H1 (cell line): ENCODE measurements at regions not wholly inside any gene's neighbourhood (a gene's known extent, or its start where the extent isn't known, plus 50 kb on each side); places are given as distances from the start of the nearest gene placed in this dataset.

Experiments used
- CTCF ChIA-PET: fragments of 300-600 bp; sonication (Branson Sonifier 250); formaldehyde crosslinking; loops from one replicate; lab custom pipeline; 2021; ENCODE audit not compliant: partially characterized antibody; lab: Charles Lee
- POLR2A ChIA-PET: fragments of 300-600 bp; sonication (Branson Sonifier 250); formaldehyde crosslinking; loops from one replicate; lab custom pipeline; 2021; ENCODE audit warnings: inconsistent platforms; ENCODE audit not compliant: partially characterized antibody; lab: Charles Lee
- DNase-seq, 2 experiments: peaks; one replicate each; pipeline versions ENCODE4 v3.0.0 to v3.0.0-alpha.2; 2010 to 2022; ENCODE audit warnings: low spot score in 2 of 2, low read depth in 1 of 2, mixed read lengths in 1 of 2
- FAIRE-seq: peaks from 2 replicates; lab custom pipeline; 2011; peaks lifted over from hg19 to GRCh38; lab: Jason Lieb, UNC
- H2AFZ ChIP-seq: 2 replicates; pipeline ENCODE4 v1.8.1; 2012; ENCODE audit warnings: low read length, inconsistent platforms
- H2AK5ac ChIP-seq: 2 replicates; pipeline ENCODE4 v1.6.1; 2013; ENCODE audit warnings: low read depth, low read length
- H2BK120ac ChIP-seq: replicated peaks from 2 replicates; pipeline ENCODE3; 2013; ENCODE audit warnings: low read depth, low read length, inconsistent platforms
- H2BK12ac ChIP-seq: 2 replicates; pipeline ENCODE4 v1.6.1; 2013; ENCODE audit warnings: low read depth, low read length
- H2BK15ac ChIP-seq: 2 replicates; pipeline ENCODE4 v1.6.1; 2013; ENCODE audit warnings: low read length
- H2BK20ac ChIP-seq: 2 replicates; pipeline ENCODE4 v1.6.1; 2013; ENCODE audit warnings: low read length
- H2BK5ac ChIP-seq: 2 replicates; pipeline ENCODE4 v1.6.1; 2013; ENCODE audit warnings: low read depth, low read length
- H3K14ac ChIP-seq: 2 replicates; pipeline ENCODE4 v1.6.1; 2013; ENCODE audit warnings: inconsistent platforms; ENCODE audit not compliant: insufficient read length
- H3K18ac ChIP-seq: 2 replicates; pipeline ENCODE4 v1.6.1; 2013; ENCODE audit warnings: low read length; ENCODE audit errors: extremely low read depth
- H3K23ac ChIP-seq: 2 replicates; pipeline ENCODE4 v1.6.1; 2013; ENCODE audit warnings: inconsistent platforms; ENCODE audit not compliant: insufficient read length
- H3K23me2 ChIP-seq: 2 replicates; pipeline ENCODE4 v1.6.1; 2013; ENCODE audit warnings: low read depth, low read length
- H3K27ac ChIP-seq: 2 replicates; pipeline ENCODE4 v1.6.1; 2011; ENCODE audit warnings: low read depth, low read length, inconsistent platforms
- H3K27me3 ChIP-seq, 4 experiments: replicated peaks in 1 of 4; 1 replicate in 1 of 4; 2 replicates in 3 of 4; pipeline versions ENCODE4 v1.6.1 to v1.8.1; 2011 to 2013; ENCODE audit warnings: low read length in 3 of 4, mild to moderate bottlenecking in 3 of 4, inconsistent platforms in 2 of 4, mixed read lengths in 2 of 4, moderate library complexity in 1 of 4; ENCODE audit not compliant: control insufficient read depth in 3 of 4, insufficient read depth in 3 of 4; ENCODE audit errors: extremely low read depth in 1 of 4
- H3K36me3 ChIP-seq, 4 experiments: 2 replicates each; pipeline versions ENCODE4 v1.6.1 to v1.8.1; 2011 to 2013; ENCODE audit warnings: mild to moderate bottlenecking in 4 of 4, low read length in 3 of 4, moderate library complexity in 2 of 4, control low read depth in 1 of 4, inconsistent platforms in 1 of 4; ENCODE audit not compliant: insufficient read depth in 4 of 4, control insufficient read depth in 2 of 4
- H3K4ac ChIP-seq: replicated peaks from 2 replicates; pipeline ENCODE3; 2013; ENCODE audit warnings: low read length, low read depth, mixed read lengths, inconsistent platforms; ENCODE audit not compliant: insufficient read length
- H3K4me1 ChIP-seq, 4 experiments: replicated peaks in 1 of 4; 1 replicate in 1 of 4; 2 replicates in 3 of 4; pipeline versions ENCODE4 v1.6.1 to v1.8.1; 2011 to 2013; ENCODE audit warnings: low read length in 3 of 4, inconsistent platforms in 2 of 4, mixed read lengths in 1 of 4; ENCODE audit not compliant: insufficient read depth in 4 of 4, control insufficient read depth in 3 of 4
- H3K4me2 ChIP-seq, 2 experiments: 2 replicates each; pipeline versions ENCODE4 v1.6.1 to v1.8.1; 2011 to 2013; ENCODE audit warnings: low read depth in 2 of 2, low read length in 2 of 2, control low read depth in 1 of 2, inconsistent platforms in 1 of 2, mild to moderate bottlenecking in 1 of 2; ENCODE audit not compliant: insufficient read depth in 1 of 2
- H3K4me3 ChIP-seq, 4 experiments: fragments of 200-600, 300-600 bp in 1 of 4; sonication (generic), shearing (Covaris generic), sonication (Bioruptor Twin) in 1 of 4; 2 replicates each; pipeline versions ENCODE4 v1.5.1 to v1.8.1; 2011 to 2016; ENCODE audit warnings: low read length in 4 of 4, low read depth in 3 of 4, control low read depth in 2 of 4, inconsistent platforms in 2 of 4, mild to moderate bottlenecking in 2 of 4, mixed read lengths in 1 of 4, moderate library complexity in 1 of 4; ENCODE audit not compliant: insufficient read depth in 2 of 4; ENCODE audit errors: extremely low read depth in 1 of 4
- H3K56ac ChIP-seq: replicated peaks from 2 replicates; pipeline ENCODE3; 2013; ENCODE audit warnings: low read depth, mild to moderate bottlenecking, mixed read lengths, low read length, inconsistent platforms; ENCODE audit not compliant: insufficient read length
- H3K79me1 ChIP-seq: 2 replicates; pipeline ENCODE4 v1.6.1; 2013; ENCODE audit warnings: low read depth, low read length, control low read depth
- H3K79me2 ChIP-seq, 2 experiments: 2 replicates each; pipeline versions ENCODE4 v1.6.1 to v1.8.1; 2012 to 2013; ENCODE audit warnings: low read length in 2 of 2, mild to moderate bottlenecking in 2 of 2, inconsistent platforms in 1 of 2; ENCODE audit not compliant: insufficient read depth in 2 of 2, control insufficient read depth in 1 of 2
- H3K9ac ChIP-seq, 4 experiments: replicated peaks in 1 of 4; 1 replicate in 1 of 4; 2 replicates in 3 of 4; pipeline versions ENCODE4 v1.6.1 to v1.8.1; 2011 to 2013; ENCODE audit warnings: low read depth in 3 of 4, low read length in 3 of 4, control low read depth in 2 of 4, mild to moderate bottlenecking in 2 of 4, moderate library complexity in 2 of 4, inconsistent platforms in 1 of 4; ENCODE audit errors: extremely low read depth in 1 of 4
- H3K9me3 ChIP-seq, 2 experiments: 2 replicates each; pipeline versions ENCODE4 v1.6.1 to v1.8.1; 2012 to 2013; ENCODE audit warnings: mild to moderate bottlenecking in 2 of 2, moderate library complexity in 2 of 2, control low read depth in 1 of 2, inconsistent platforms in 1 of 2, low read depth in 1 of 2, low read length in 1 of 2, mixed read lengths in 1 of 2; ENCODE audit not compliant: insufficient read depth in 2 of 2
- H4K20me1 ChIP-seq, 2 experiments: replicated peaks in 1 of 2; 2 replicates each; pipeline versions ENCODE3 to v1.8.1; 2011 to 2013; ENCODE audit warnings: inconsistent platforms in 2 of 2, low read length in 2 of 2, mild to moderate bottlenecking in 1 of 2; ENCODE audit not compliant: insufficient read depth in 2 of 2, control insufficient read depth in 1 of 2
- H4K5ac ChIP-seq: 2 replicates; pipeline ENCODE4 v1.6.1; 2013; ENCODE audit warnings: low read length, low read depth, mixed read lengths, inconsistent platforms; ENCODE audit not compliant: insufficient read length
- H4K8ac ChIP-seq: 2 replicates; pipeline ENCODE4 v1.8.0; 2013; ENCODE audit warnings: mild to moderate bottlenecking, moderate library complexity, low read length, inconsistent platforms; ENCODE audit not compliant: insufficient read depth; ENCODE audit errors: extremely low read depth
- H4K91ac ChIP-seq: replicated peaks from 2 replicates; pipeline ENCODE3; 2013; ENCODE audit warnings: low read length, mixed read lengths, inconsistent platforms; ENCODE audit not compliant: insufficient read length
- ATF2 ChIP-seq: IDR thresholded peaks from 2 replicates; pipeline ENCODE4 v1.6.1; 2012; ENCODE audit warnings: low read length, inconsistent platforms
- CBX8 ChIP-seq: fragments of 300-800, 300-1000 bp; sonication (generic); IDR thresholded peaks from 2 replicates; pipeline ENCODE4 v1.7.1; 2016; ENCODE audit warnings: low read depth, low read length, borderline replicate concordance
- KDM5A ChIP-seq: fragments of 200-600 bp; IDR thresholded peaks from 2 replicates; pipeline ENCODE4 v1.7.1; 2012; ENCODE audit warnings: mild to moderate bottlenecking, low read length, inconsistent platforms, mixed read lengths
- SIN3A ChIP-seq, 2 experiments: IDR thresholded peaks in 1 of 2; conservative IDR thresholded peaks in 1 of 2; 2 replicates each; pipeline ENCODE4 v1.6.1; 2011 to 2012; ENCODE audit warnings: low read length in 2 of 2, improper control_type of control experiment in 1 of 2, low read depth in 1 of 2, mild to moderate bottlenecking in 1 of 2
- TBP ChIP-seq: IDR thresholded peaks from 2 replicates; pipeline ENCODE4 v1.6.1; 2011; ENCODE audit warnings: low read depth, low read length, improper control_type of control experiment
- TEAD4 ChIP-seq: IDR thresholded peaks from 2 replicates; pipeline ENCODE4 v1.6.1; 2012; ENCODE audit warnings: low read depth, low read length, inconsistent platforms, mixed read lengths
- YY1 ChIP-seq: IDR thresholded peaks from 2 replicates; pipeline ENCODE4 v1.6.1; 2011; ENCODE audit warnings: low read depth, mild to moderate bottlenecking, low read length

GRCh38 chr4:36590343-36590742 is 308.9 kb downstream of the DTHD1 start:
- ChIA-PET POLR2A (no interaction called here), CTCF (interaction anchor here (1.0 kb wide), 1 partner anchor 13 kb away, joined by 3 read pairs; no protein-coding TSS in a partner anchor)
- no peaks in the 10 kb centered on the region for H3K79me2 ChIP-seq
- H2BK20ac ChIP-seq, result no peak overlapping the region
- no peak overlapping the region for H4K5ac ChIP-seq
- no peak overlapping the region for H3K23ac ChIP-seq
- peaks cover 6 to 16% of the 10 kb centered on the region in 2 experiments; a peak in 3 of 4 replicates for H3K9me3 ChIP-seq
- no peaks in the 10 kb centered on the region for H3K79me1 ChIP-seq
- H3K18ac ChIP-seq, result no peak overlapping the region
- no peaks in the 10 kb centered on the region for H3K4me1 ChIP-seq
- DNase-seq, result no peak
- no peak overlapping the region for H2AFZ ChIP-seq
- H4K8ac ChIP-seq, result no peak overlapping the region
- H3K23me2 ChIP-seq, result no peaks in the 10 kb centered on the region
- no peak overlapping the region for H3K27ac ChIP-seq
- no peak overlapping the region for H3K56ac ChIP-seq
- H3K9ac ChIP-seq, result no peak overlapping the region
- H4K20me1 ChIP-seq, result no peaks in the 10 kb centered on the region
- no peak overlapping the region for H2BK120ac ChIP-seq
- no peaks in the 10 kb centered on the region for H3K27me3 ChIP-seq
- H2BK15ac ChIP-seq, result no peak overlapping the region
- H2AK5ac ChIP-seq, result no peak overlapping the region
- H2BK5ac ChIP-seq, result no peak overlapping the region
- no peak for FAIRE-seq
- H2BK12ac ChIP-seq, result no peak overlapping the region
- H3K36me3 ChIP-seq, result no peaks in the 10 kb centered on the region
- H4K91ac ChIP-seq, result no peak overlapping the region
- H3K4me3 ChIP-seq, result no peak overlapping the region
- H3K4me2 ChIP-seq, result no peak overlapping the region
- H3K14ac ChIP-seq, result no peak overlapping the region
- H3K4ac ChIP-seq, result no peak overlapping the region
- TF ChIP-seq YY1 (no peak), TEAD4 (no peak), SIN3A (conservative IDR thresholded peaks at IDR 0.05 in 1 of 2, IDR thresholded peaks at IDR 0.05 in 1 of 2; ENCODE audit: low read depth in 1 of 2, low read length in 2 of 2) (no peak), ATF2 (no peak), CBX8 (no peak), KDM5A (no peak), TBP (no peak)
